ENCODE measurements at regions not wholly inside any gene's neighbourhood (a gene's known extent, or its start where the extent isn't known, plus 50 kb on each side); places are given as distances from the start of the nearest gene placed in this dataset.

GRCh38 chr11:92557879-92558278 is 333.3 kb downstream of the FAT3 start:
- ChIA-PET CTCF (ENCODE audit: partially characterized antibody) (interaction anchor here (0.6 to 1.9 kb wide), 6 partner anchors 8 to 329 kb away, joined by 3 to 7 read pairs (median 3); no protein-coding TSS in a partner anchor), POLR2A (ENCODE audit: partially characterized antibody) (no interaction called here)
- Histone ChIP-seq H3K4me1 (replicated peaks in 1 of 4; ENCODE audit: control insufficient read depth in 3 of 4, insufficient read depth in 4 of 4, low read length in 3 of 4) (no peaks in the 10 kb centered on the region), H3K79me2 (ENCODE audit: control insufficient read depth in 1 of 2, insufficient read depth in 2 of 2, low read length in 2 of 2) (no peaks in the 10 kb centered on the region), H3K18ac (ENCODE audit: extremely low read depth, low read length) (no peak overlapping the region), H3K4me3 (ENCODE audit: extremely low read depth in 1 of 4, insufficient read depth in 2 of 4, low read depth in 3 of 4, low read length in 4 of 4) (no peak overlapping the region), H3K23ac (ENCODE audit: insufficient read length) (no peak overlapping the region), H4K8ac (ENCODE audit: extremely low read depth, insufficient read depth, low read length) (no peak overlapping the region), H2BK120ac (replicated peaks; ENCODE audit: low read depth, low read length) (no peak overlapping the region), H3K23me2 (ENCODE audit: low read depth, low read length) (no peaks in the 10 kb centered on the region), H2BK12ac (ENCODE audit: low read depth, low read length) (no peak overlapping the region), H4K20me1 (replicated peaks in 1 of 2; ENCODE audit: control insufficient read depth in 1 of 2, insufficient read depth in 2 of 2, low read length in 2 of 2) (no peaks in the 10 kb centered on the region), H3K27ac (ENCODE audit: low read depth, low read length) (no peak overlapping the region), H3K4me2 (ENCODE audit: insufficient read depth in 1 of 2, low read depth in 2 of 2, low read length in 2 of 2) (no peak overlapping the region), H3K36me3 (ENCODE audit: control insufficient read depth in 2 of 4, insufficient read depth in 4 of 4, low read length in 3 of 4) (no peaks in the 10 kb centered on the region), H4K91ac (replicated peaks; ENCODE audit: insufficient read length, low read length) (no peak overlapping the region), H3K9me3 (ENCODE audit: insufficient read depth in 2 of 2, low read depth in 1 of 2, low read length in 1 of 2) (no peaks in the 10 kb centered on the region), H3K4ac (replicated peaks; ENCODE audit: insufficient read length, low read depth, low read length) (no peak overlapping the region), H3K79me1 (ENCODE audit: low read depth, low read length) (no peaks in the 10 kb centered on the region), H2BK5ac (ENCODE audit: low read depth, low read length) (no peak overlapping the region), H2AFZ (ENCODE audit: low read length) (no peak overlapping the region), H3K56ac (replicated peaks; ENCODE audit: insufficient read length, low read depth, low read length) (no peak overlapping the region), H3K14ac (ENCODE audit: insufficient read length) (no peak overlapping the region), H3K9ac (replicated peaks in 1 of 4; ENCODE audit: extremely low read depth in 1 of 4, low read depth in 3 of 4, low read length in 3 of 4) (no peak overlapping the region), H2AK5ac (ENCODE audit: low read depth, low read length) (no peak overlapping the region), H2BK20ac (ENCODE audit: low read length) (no peak overlapping the region), H3K27me3 (replicated peaks in 1 of 4; ENCODE audit: control insufficient read depth in 3 of 4, extremely low read depth in 1 of 4, insufficient read depth in 3 of 4, low read length in 3 of 4) (no peaks in the 10 kb centered on the region), H2BK15ac (ENCODE audit: low read length) (no peak overlapping the region), H4K5ac (ENCODE audit: insufficient read length, low read depth, low read length) (no peak overlapping the region)
- WGBS, 2 experiments (ENCODE audit: extremely low coverage in 1 of 2, insufficient coverage in 1 of 2, insufficient read length in 1 of 2, insufficient replicate concordance in 2 of 2, low coverage in 1 of 2, low lambda C conversion rate in 2 of 2, missing lambda C conversion rate in 1 of 2): 95% methylated on average over 1 of the region's 1 CpG; no CpG with 5 or more reads in 1 of the 2 experiments
- FAIRE-seq (no peak), DNase-seq (ENCODE audit: low read depth in 1 of 2, low spot score in 2 of 2) (no peak)
- TF ChIP-seq CHD2 (IDR thresholded peaks at IDR 0.05; ENCODE audit: low read length) (no peak), RXRA (IDR thresholded peaks at IDR 0.05; ENCODE audit: insufficient read depth, low read depth, low read length) (no peak), USF2 (IDR thresholded peaks at IDR 0.05; ENCODE audit: low read length) (no peak), YY1 (IDR thresholded peaks at IDR 0.05; ENCODE audit: low read depth, low read length) (no peak), SIX5 (IDR thresholded peaks at IDR 0.05; ENCODE audit: low read depth, low read length) (no peak), JUN (IDR thresholded peaks at IDR 0.05; ENCODE audit: low read depth, low read length) (no peak), SIN3A (conservative IDR thresholded peaks at IDR 0.05 in 1 of 2, IDR thresholded peaks at IDR 0.05 in 1 of 2; ENCODE audit: low read depth in 1 of 2, low read length in 2 of 2) (no peak), NANOG (IDR thresholded peaks at IDR 0.05; ENCODE audit: insufficient read depth, low read depth, low read length, poor library complexity, severe bottlenecking) (no peak), ZNF274 (IDR thresholded peaks at IDR 0.05; ENCODE audit: borderline replicate concordance, extremely low read depth, low read length) (no peak)
